Spleen (tissue), 7 donors: ENCODE measurements at regions not wholly inside any gene's neighbourhood (a gene's known extent, or its start where the extent isn't known, plus 50 kb on each side); places are given as distances from the start of the nearest gene placed in this dataset.

Experiments used
- POLR2A ChIP-seq, 3 donors: fragments of 450-650 bp; IDR thresholded peaks; one replicate each; pipeline ENCODE4 v1.5.1; 2017; ENCODE audit warnings: antibody characterized with exemption in 3 of 3, mild to moderate bottlenecking in 1 of 3
- POLR2AphosphoS5 ChIP-seq, 3 donors: sonication (generic); formaldehyde crosslinking; IDR thresholded peaks; one replicate each; pipeline ENCODE4 v1.5.1; 2017; ENCODE audit warnings: antibody characterized with exemption in 3 of 3
- TF ChIP-seq, protein P1 (sequence below), 11 experiments: fragments of 200-600 bp in 7 of 11; fragments of 450-650 bp in 4 of 11; sonication (generic) in 4 of 11; IDR thresholded peaks in 8 of 11; conservative IDR thresholded peaks in 3 of 11; 1 replicate in 7 of 11; 2 replicates in 4 of 11; pipeline versions ENCODE4 v1.4.0 to v1.8.0; 2016 to 2021; ENCODE audit warnings: antibody characterized with exemption in 11 of 11, inconsistent platforms in 4 of 11, mild to moderate bottlenecking in 1 of 11
- donor health status: DM: no; HTN: no; CAD: no; lungs with moderate emphysema.
- donor health status: DM: no; HTN: no; CAD: no.
- donor health status: DM: no; HTN: no; CAD: no.

DNA sequence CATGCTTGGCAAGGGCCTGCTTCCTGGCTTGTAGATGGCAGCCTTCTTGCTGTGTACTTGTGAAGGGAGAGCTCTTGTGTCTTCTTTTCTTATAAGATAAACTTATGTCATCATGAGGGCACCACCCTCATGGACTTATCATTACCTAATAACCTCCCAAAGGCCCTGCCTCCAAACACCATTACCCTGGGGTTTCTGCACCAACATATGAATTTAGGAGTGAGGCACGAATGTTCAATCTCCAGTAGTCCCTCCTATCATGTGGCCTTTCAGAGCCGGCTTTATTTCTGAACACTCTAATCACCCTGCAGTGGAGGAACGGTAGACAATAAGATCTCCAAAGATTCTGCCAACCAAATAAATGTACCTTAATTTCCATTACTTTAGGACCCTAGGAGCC lies 144.3 kb downstream of the ABCC12 start:
- TF ChIP-seq, protein P1, sequence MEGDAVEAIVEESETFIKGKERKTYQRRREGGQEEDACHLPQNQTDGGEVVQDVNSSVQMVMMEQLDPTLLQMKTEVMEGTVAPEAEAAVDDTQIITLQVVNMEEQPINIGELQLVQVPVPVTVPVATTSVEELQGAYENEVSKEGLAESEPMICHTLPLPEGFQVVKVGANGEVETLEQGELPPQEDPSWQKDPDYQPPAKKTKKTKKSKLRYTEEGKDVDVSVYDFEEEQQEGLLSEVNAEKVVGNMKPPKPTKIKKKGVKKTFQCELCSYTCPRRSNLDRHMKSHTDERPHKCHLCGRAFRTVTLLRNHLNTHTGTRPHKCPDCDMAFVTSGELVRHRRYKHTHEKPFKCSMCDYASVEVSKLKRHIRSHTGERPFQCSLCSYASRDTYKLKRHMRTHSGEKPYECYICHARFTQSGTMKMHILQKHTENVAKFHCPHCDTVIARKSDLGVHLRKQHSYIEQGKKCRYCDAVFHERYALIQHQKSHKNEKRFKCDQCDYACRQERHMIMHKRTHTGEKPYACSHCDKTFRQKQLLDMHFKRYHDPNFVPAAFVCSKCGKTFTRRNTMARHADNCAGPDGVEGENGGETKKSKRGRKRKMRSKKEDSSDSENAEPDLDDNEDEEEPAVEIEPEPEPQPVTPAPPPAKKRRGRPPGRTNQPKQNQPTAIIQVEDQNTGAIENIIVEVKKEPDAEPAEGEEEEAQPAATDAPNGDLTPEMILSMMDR (IDR thresholded peaks at IDR 0.05 in 8 of 11, conservative IDR thresholded peaks at IDR 0.05 in 3 of 11): no peak
- no peak for TF ChIP-seq POLR2A (IDR thresholded peaks at IDR 0.05)
- TF ChIP-seq POLR2AphosphoS5 (IDR thresholded peaks at IDR 0.05): no peak
